Choroid plexus epithelial cell (primary cell): ENCODE measurements at regions not wholly inside any gene's neighbourhood (a gene's known extent, or its start where the extent isn't known, plus 50 kb on each side); places are given as distances from the start of the nearest gene placed in this dataset.
A peak's percentile ranks its signal among the peaks of the same experiment; 100 is the strongest.

Source experiments
- DNase-seq: peaks from one replicate; pipeline ENCODE4 v3.0.0-alpha.2; 2010; ENCODE audit warnings: low read depth
- H3K4me3 ChIP-seq: 2 replicates; pipeline ENCODE4 v1.5.1; 2011; ENCODE audit warnings: low read depth, mild to moderate bottlenecking, control low read depth, low read length, moderate library complexity
- CTCF ChIP-seq: conservative IDR thresholded peaks from 2 replicates; pipeline ENCODE4 v1.5.1; 2011; ENCODE audit warnings: low read depth, mild to moderate bottlenecking, control low read depth, inconsistent platforms, low read length, moderate library complexity

- no peak for DNase-seq
- no peak overlapping the region for H3K4me3 ChIP-seq
- TF ChIP-seq CTCF: no peak
Observed at GRCh38 chr13:80787604-80788003, 446.7 kb upstream of the SPRY2 start.

- no peak overlapping the region for H3K4me3 ChIP-seq
- TF ChIP-seq CTCF: no peak
- peak; percentile 13 for DNase-seq
Observed at GRCh38 chr13:80783926-80784565, 443.1 kb upstream of the SPRY2 start.

GRCh38 chr13:80782441-80782840 lies 441.5 kb upstream of the SPRY2 start:
- no peak for TF ChIP-seq CTCF
- no peak for DNase-seq
- H3K4me3 ChIP-seq: no peak overlapping the region

- TF ChIP-seq CTCF: no peak
- no peak overlapping the region for H3K4me3 ChIP-seq
- DNase-seq: no peak
Observed at GRCh38 chr13:80778297-80778696, 437.4 kb upstream of the SPRY2 start.

- DNase-seq: no peak
- no peak overlapping the region for H3K4me3 ChIP-seq
- no peak for TF ChIP-seq CTCF
Observed at GRCh38 chr13:80757694-80758093, 416.8 kb upstream of the SPRY2 start.

- TF ChIP-seq CTCF: no peak
- DNase-seq: peak; percentile 12
- H3K4me3 ChIP-seq: no peak overlapping the region
Observed at GRCh38 chr13:80755910-80756309, 415.0 kb upstream of the SPRY2 start.

- no peak for DNase-seq
- no peak overlapping the region for H3K4me3 ChIP-seq
- no peak for TF ChIP-seq CTCF
Observed at GRCh38 chr13:80754441-80754840, 413.5 kb upstream of the SPRY2 start.
